HG03378 (cell line): ENCODE measurements at regions not wholly inside any gene's neighbourhood (a gene's known extent, or its start where the extent isn't known, plus 50 kb on each side); places are given as distances from the start of the nearest gene placed in this dataset.

Experiments used
- ATAC-seq: cut with Tn5 transposase; IDR thresholded peaks from one replicate; pipeline ENCODE4 v1.9.1; 2021; ENCODE audit warnings: mild to moderate bottlenecking, moderate library complexity; ENCODE audit not compliant: unreplicated experiment

GRCh38 chr10:50936335-50936734, 50.9 kb upstream of the A1CF start:
- no peak for ATAC-seq

- ATAC-seq: no peak
These were observed 51.9 kb upstream of the A1CF start for GRCh38 chr10:50937230-50937907.

GRCh38 chr10:50941629-50942028, 56.2 kb upstream of the A1CF start:
- ATAC-seq: no peak

- no peak for ATAC-seq
These were observed 61.8 kb upstream of the A1CF start for GRCh38 chr10:50946991-50947781.

- ATAC-seq: no peak
These were observed 65.9 kb upstream of the A1CF start for GRCh38 chr10:50951365-50951764.

- ATAC-seq: no peak
These were observed 75.9 kb upstream of the A1CF start for GRCh38 chr10:50961297-50961696.

GRCh38 chr10:50963063-50963462, 77.6 kb upstream of the A1CF start:
- no peak for ATAC-seq

- no peak for ATAC-seq
These were observed 83.1 kb upstream of the A1CF start for GRCh38 chr10:50968386-50969091.

GRCh38 chr10:50972591-50972990, 87.2 kb upstream of the A1CF start:
- no peak for ATAC-seq

- ATAC-seq: no peak
These were observed 92.9 kb upstream of the PRKG1 start for GRCh38 chr10:50981385-50981784.

- no peak for ATAC-seq
These were observed 92.4 kb upstream of the PRKG1 start for GRCh38 chr10:50981904-50982303.

- ATAC-seq: no peak
These were observed 91.3 kb upstream of the PRKG1 start for GRCh38 chr10:50982989-50983388.

- no peak for ATAC-seq
These were observed 86.4 kb upstream of the PRKG1 start for GRCh38 chr10:50987934-50988333.

- ATAC-seq: no peak
These were observed 85.5 kb upstream of the PRKG1 start for GRCh38 chr10:50988792-50989191.

GRCh38 chr10:50990568-50991455, 83.5 kb upstream of the PRKG1 start:
- no peak for ATAC-seq

GRCh38 chr10:50991456-50992355, 82.6 kb upstream of the PRKG1 start:
- no peak for ATAC-seq

- ATAC-seq: no peak
These were observed 81.9 kb upstream of the PRKG1 start for GRCh38 chr10:50992356-50992901.

- no peak for ATAC-seq
These were observed 81.1 kb upstream of the PRKG1 start for GRCh38 chr10:50992972-50993766.

GRCh38 chr10:50993771-50994251, 80.5 kb upstream of the PRKG1 start:
- no peak for ATAC-seq
